ENCODE measurements at regions not wholly inside any gene's neighbourhood (a gene's known extent, or its start where the extent isn't known, plus 50 kb on each side); places are given as distances from the start of the nearest gene placed in this dataset.
A peak's percentile ranks its signal among the peaks of the same experiment; 100 is the strongest.
"Not testable (repeated sequence)": the region's sequence is repeated elsewhere in the genome, so short reads cannot be mapped to it uniquely, and the experiment has no call there.

GRCh38 chr17:5975661-5976060 is 94.5 kb upstream of the WSCD1 start:
- no peak for ATAC-seq

DNA sequence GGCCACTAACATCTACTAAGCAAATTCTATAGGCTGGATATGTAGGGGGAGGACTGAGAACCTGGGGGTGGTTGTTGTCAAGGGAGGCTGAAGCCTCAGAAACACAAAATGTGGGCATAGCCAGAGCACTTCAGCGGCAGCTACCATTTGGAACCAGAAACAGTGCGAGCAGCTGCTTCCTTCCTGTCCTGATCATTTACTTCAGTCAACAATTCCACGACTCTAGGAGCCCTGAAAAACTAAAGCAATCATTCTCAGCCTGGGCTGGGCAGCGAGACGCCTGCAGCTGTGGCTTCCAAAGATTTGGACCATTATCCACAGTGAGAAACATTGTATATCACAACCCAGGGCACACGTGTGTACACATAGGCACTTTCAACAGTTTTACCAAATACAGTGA is 93.9 kb upstream of the WSCD1 start:
- ATAC-seq = no peak

DNA sequence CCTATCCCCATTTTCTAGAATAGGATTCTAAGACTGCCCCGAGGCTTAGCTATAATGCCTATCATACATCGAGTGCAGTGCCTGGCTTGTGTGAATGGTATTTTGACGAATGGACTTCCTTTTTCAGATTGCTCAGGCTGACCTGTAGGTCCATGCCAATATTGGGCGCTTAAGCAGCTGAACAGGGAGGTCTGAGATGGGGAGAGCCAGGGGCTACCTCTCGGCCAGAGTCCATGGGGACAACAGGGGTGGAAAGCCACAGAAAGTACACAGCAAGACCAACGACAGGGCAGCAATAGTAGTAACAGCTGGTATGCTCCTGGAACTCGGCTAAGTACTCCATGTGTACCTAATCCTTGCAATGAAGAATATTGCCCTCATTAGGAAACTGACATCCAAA is 91.7 kb upstream of the WSCD1 start:
- no peak for ATAC-seq

- no peak for ATAC-seq
Measured at GRCh38 chr17:5980941-5981340, 89.2 kb upstream of the WSCD1 start.

- ATAC-seq = no peak
Measured at GRCh38 chr17:5986644-5987043, 83.5 kb upstream of the WSCD1 start.

DNA sequence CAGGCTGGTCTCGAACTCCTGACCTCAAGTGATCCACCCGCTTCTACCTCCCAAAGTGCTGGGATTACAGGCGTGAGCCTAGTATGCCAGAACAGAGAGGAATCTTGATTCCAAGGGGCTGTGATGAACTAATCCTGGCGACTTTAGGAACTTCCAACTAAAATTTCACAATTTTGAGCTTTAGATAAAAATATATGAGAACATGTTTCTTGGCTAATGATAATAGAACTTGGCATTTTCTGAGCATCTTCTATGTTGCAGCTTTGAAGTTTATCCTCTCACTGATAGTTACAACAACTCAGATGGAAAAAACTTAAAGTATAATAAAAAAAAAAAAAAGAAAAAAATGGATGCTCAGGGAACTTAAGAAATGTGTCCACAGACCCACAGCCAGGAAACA is 69.8 kb upstream of the WSCD1 start:
- no peak for ATAC-seq

- ATAC-seq = not testable (repeated sequence)
Measured at GRCh38 chr17:6003221-6003620, 67.0 kb upstream of the WSCD1 start.

GRCh38 chr17:6005939-6006338 is 64.2 kb upstream of the WSCD1 start:
- no peak for ATAC-seq

- ATAC-seq = no peak
Measured at GRCh38 chr17:6011206-6011605, 59.0 kb upstream of the WSCD1 start.

DNA sequence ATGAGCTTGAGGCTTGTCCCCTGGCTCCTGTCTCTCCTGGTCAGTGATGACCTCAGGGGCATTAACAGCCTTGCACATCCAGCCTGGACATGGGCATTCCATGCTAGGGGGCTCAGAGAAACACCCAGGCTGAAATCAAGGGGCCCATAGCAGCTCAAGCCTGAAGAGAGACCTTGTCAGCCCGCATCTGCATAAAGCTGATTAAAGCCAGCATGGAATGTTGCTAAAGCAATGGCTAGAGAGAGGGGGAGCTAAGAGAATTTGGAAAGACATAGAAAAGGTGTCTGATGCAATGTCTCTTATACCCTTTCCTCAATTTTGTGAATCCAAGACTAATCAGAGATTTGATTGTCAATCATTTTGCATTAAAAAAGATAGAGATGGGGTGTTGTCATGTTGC is 51.4 kb upstream of the WSCD1 start:
- no peak for ATAC-seq

GRCh38 chr17:6019959-6020358 is 50.2 kb upstream of the WSCD1 start:
- ATAC-seq = peak in 1 of 2 donors; percentile 20

- ATAC-seq = peak in 1 of 2 donors; percentile 17
Measured at GRCh38 chr17:6020376-6021010, 49.7 kb upstream of the WSCD1 start.
